ENCODE measurements at regions not wholly inside any gene's neighbourhood (a gene's known extent, or its start where the extent isn't known, plus 50 kb on each side); places are given as distances from the start of the nearest gene placed in this dataset.

DNA sequence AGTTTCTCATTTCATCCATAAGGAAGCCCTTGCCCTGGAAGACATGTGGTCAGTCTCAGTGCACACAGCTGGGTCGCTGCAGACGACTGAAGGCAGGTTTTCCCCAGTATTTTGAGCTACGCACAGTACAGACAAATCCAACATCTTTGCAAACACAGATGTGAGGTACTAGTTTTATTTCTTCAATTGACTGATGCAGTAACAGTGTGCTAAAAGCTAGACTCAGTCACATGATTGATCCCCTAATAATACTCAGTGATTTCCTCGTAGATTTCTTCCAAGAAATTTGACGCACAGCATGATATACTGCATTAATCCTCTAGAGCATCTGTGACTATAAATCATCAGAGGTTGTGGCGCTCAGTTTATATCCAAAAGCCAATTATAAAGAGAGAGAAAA lies 346.1 kb downstream of the DIRAS2 start:
- Histone ChIP-seq H3K23me2 (ENCODE audit: low read depth, low read length) (no peaks in the 10 kb centered on the region), H3K4me1 (replicated peaks in 1 of 4; ENCODE audit: control insufficient read depth in 3 of 4, insufficient read depth in 4 of 4, low read length in 3 of 4) (peaks cover 0 to 2% (median 0%) of the 10 kb centered on the region in 4 experiments; a peak in 1 of 7 replicates), H3K18ac (ENCODE audit: extremely low read depth, low read length) (no peak overlapping the region), H3K9ac (replicated peaks in 1 of 4; ENCODE audit: extremely low read depth in 1 of 4, low read depth in 3 of 4, low read length in 3 of 4) (no peak overlapping the region), H3K56ac (replicated peaks; ENCODE audit: insufficient read length, low read depth, low read length) (no peak overlapping the region), H4K5ac (ENCODE audit: insufficient read length, low read depth, low read length) (no peak overlapping the region), H3K4me2 (ENCODE audit: insufficient read depth in 1 of 2, low read depth in 2 of 2, low read length in 2 of 2) (no peak overlapping the region), H3K4ac (replicated peaks; ENCODE audit: insufficient read length, low read depth, low read length) (no peak overlapping the region), H3K9me3 (ENCODE audit: insufficient read depth in 2 of 2, low read depth in 1 of 2, low read length in 1 of 2) (no peaks in the 10 kb centered on the region), H2BK20ac (ENCODE audit: low read length) (no peak overlapping the region), H2AK5ac (ENCODE audit: low read depth, low read length) (no peak overlapping the region), H2BK12ac (ENCODE audit: low read depth, low read length) (no peak overlapping the region), H4K20me1 (replicated peaks in 1 of 2; ENCODE audit: control insufficient read depth in 1 of 2, insufficient read depth in 2 of 2, low read length in 2 of 2) (no peaks in the 10 kb centered on the region), H3K4me3 (ENCODE audit: extremely low read depth in 1 of 4, insufficient read depth in 2 of 4, low read depth in 3 of 4, low read length in 4 of 4) (no peak overlapping the region), H2BK120ac (replicated peaks; ENCODE audit: low read depth, low read length) (no peak overlapping the region), H2BK5ac (ENCODE audit: low read depth, low read length) (no peak overlapping the region), H3K14ac (ENCODE audit: insufficient read length) (no peak overlapping the region), H4K91ac (replicated peaks; ENCODE audit: insufficient read length, low read length) (no peak overlapping the region), H4K8ac (ENCODE audit: extremely low read depth, insufficient read depth, low read length) (no peak overlapping the region), H3K23ac (ENCODE audit: insufficient read length) (no peak overlapping the region), H2AFZ (ENCODE audit: low read length) (no peak overlapping the region), H3K79me1 (ENCODE audit: low read depth, low read length) (no peaks in the 10 kb centered on the region), H2BK15ac (ENCODE audit: low read length) (no peak overlapping the region), H3K36me3 (ENCODE audit: control insufficient read depth in 2 of 4, insufficient read depth in 4 of 4, low read length in 3 of 4) (no peaks in the 10 kb centered on the region), H3K27ac (ENCODE audit: low read depth, low read length) (no peak overlapping the region), H3K79me2 (ENCODE audit: control insufficient read depth in 1 of 2, insufficient read depth in 2 of 2, low read length in 2 of 2) (no peaks in the 10 kb centered on the region), H3K27me3 (replicated peaks in 1 of 4; ENCODE audit: control insufficient read depth in 3 of 4, extremely low read depth in 1 of 4, insufficient read depth in 3 of 4, low read length in 3 of 4) (no peaks in the 10 kb centered on the region)
- TF ChIP-seq SP4 (IDR thresholded peaks at IDR 0.05; ENCODE audit: low read length): no peak
- no peak for FAIRE-seq
- DNase-seq (ENCODE audit: low read depth in 1 of 2, low spot score in 2 of 2): no peak
- WGBS, 2 experiments (ENCODE audit: extremely low coverage in 1 of 2, insufficient coverage in 1 of 2, insufficient read length in 1 of 2, insufficient replicate concordance in 2 of 2, low coverage in 1 of 2, low lambda C conversion rate in 2 of 2, missing lambda C conversion rate in 1 of 2): 93% methylated on average over 6 of the region's 6 CpGs; no CpG with 5 or more reads in 1 of the 2 experiments
- ChIA-PET POLR2A (ENCODE audit: partially characterized antibody) (no interaction called here), CTCF (ENCODE audit: partially characterized antibody) (interaction anchor here (1.5 kb wide), 1 partner anchor 22 kb away, joined by 4 read pairs; no protein-coding TSS in a partner anchor)

Data from H1 (cell line).